Lower leg skin (tissue), 3 donors: ENCODE measurements at regions not wholly inside any gene's neighbourhood (a gene's known extent, or its start where the extent isn't known, plus 50 kb on each side); places are given as distances from the start of the nearest gene placed in this dataset.

Experiments
- POLR2A ChIP-seq, 2 donors: fragments of 450-650 bp; IDR thresholded peaks; one replicate each; pipeline ENCODE4 v1.6.1; 2016 to 2017; ENCODE audit warnings: antibody characterized with exemption in 2 of 2, mild to moderate bottlenecking in 1 of 2, moderate library complexity in 1 of 2
- TF ChIP-seq, protein P1 (sequence below), 3 donors: fragments of 450-650 bp; IDR thresholded peaks; one replicate each; pipeline ENCODE4 v1.5.1; 2016; ENCODE audit warnings: antibody characterized with exemption in 3 of 3, mild to moderate bottlenecking in 3 of 3, moderate library complexity in 2 of 3

- no peak for TF ChIP-seq POLR2A (IDR thresholded peaks at IDR 0.05)
- TF ChIP-seq, protein P1, sequence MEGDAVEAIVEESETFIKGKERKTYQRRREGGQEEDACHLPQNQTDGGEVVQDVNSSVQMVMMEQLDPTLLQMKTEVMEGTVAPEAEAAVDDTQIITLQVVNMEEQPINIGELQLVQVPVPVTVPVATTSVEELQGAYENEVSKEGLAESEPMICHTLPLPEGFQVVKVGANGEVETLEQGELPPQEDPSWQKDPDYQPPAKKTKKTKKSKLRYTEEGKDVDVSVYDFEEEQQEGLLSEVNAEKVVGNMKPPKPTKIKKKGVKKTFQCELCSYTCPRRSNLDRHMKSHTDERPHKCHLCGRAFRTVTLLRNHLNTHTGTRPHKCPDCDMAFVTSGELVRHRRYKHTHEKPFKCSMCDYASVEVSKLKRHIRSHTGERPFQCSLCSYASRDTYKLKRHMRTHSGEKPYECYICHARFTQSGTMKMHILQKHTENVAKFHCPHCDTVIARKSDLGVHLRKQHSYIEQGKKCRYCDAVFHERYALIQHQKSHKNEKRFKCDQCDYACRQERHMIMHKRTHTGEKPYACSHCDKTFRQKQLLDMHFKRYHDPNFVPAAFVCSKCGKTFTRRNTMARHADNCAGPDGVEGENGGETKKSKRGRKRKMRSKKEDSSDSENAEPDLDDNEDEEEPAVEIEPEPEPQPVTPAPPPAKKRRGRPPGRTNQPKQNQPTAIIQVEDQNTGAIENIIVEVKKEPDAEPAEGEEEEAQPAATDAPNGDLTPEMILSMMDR (IDR thresholded peaks at IDR 0.05): no peak
Measured at GRCh38 chr7:33692956-33693355, 212.4 kb upstream of the BMPER start.
